Effector CD4-positive, alpha-beta T cell (primary cell): ENCODE measurements at regions not wholly inside any gene's neighbourhood (a gene's known extent, or its start where the extent isn't known, plus 50 kb on each side); places are given as distances from the start of the nearest gene placed in this dataset.
"Not testable (repeated sequence)": the region's sequence is repeated elsewhere in the genome, so short reads cannot be mapped to it uniquely, and the experiment has no call there.

Experiments used
- DNase-seq: peaks from one replicate; pipeline ENCODE4 v3.0.0-alpha.2; 2020

GRCh38 chr1:5730272-5731109, 261.7 kb downstream of the NPHP4 start:
- DNase-seq = no peak

GRCh38 chr1:5729636-5730145, 262.5 kb downstream of the NPHP4 start:
- no peak for DNase-seq

- DNase-seq = no peak
These were observed 263.4 kb downstream of the NPHP4 start for GRCh38 chr1:5728663-5729355.

- no peak for DNase-seq
These were observed 264.2 kb downstream of the NPHP4 start for GRCh38 chr1:5727871-5728643.

GRCh38 chr1:5727191-5727590, 265.0 kb downstream of the NPHP4 start:
- DNase-seq = no peak

GRCh38 chr1:5726586-5727184, 265.5 kb downstream of the NPHP4 start:
- DNase-seq = not testable (repeated sequence)

GRCh38 chr1:5725855-5726585, 266.2 kb downstream of the NPHP4 start:
- no peak for DNase-seq

GRCh38 chr1:5725406-5725805, 266.8 kb downstream of the NPHP4 start:
- no peak for DNase-seq

- DNase-seq = no peak
These were observed 267.4 kb downstream of the NPHP4 start for GRCh38 chr1:5724847-5725246.

GRCh38 chr1:5722635-5723164, 269.5 kb downstream of the NPHP4 start:
- DNase-seq = no peak

GRCh38 chr1:5721634-5722215, 270.5 kb downstream of the NPHP4 start:
- DNase-seq = no peak

GRCh38 chr1:5720936-5721335, 271.3 kb downstream of the NPHP4 start:
- no peak for DNase-seq

GRCh38 chr1:5720484-5720883, 271.7 kb downstream of the NPHP4 start:
- DNase-seq = no peak

- no peak for DNase-seq
These were observed 272.2 kb downstream of the NPHP4 start for GRCh38 chr1:5720045-5720444.

- DNase-seq = no peak
These were observed 273.2 kb downstream of the NPHP4 start for GRCh38 chr1:5718831-5719632.

GRCh38 chr1:5717031-5717682, 275.1 kb downstream of the NPHP4 start:
- no peak for DNase-seq

- no peak for DNase-seq
These were observed 276.1 kb downstream of the NPHP4 start for GRCh38 chr1:5716126-5716525.

- no peak for DNase-seq
These were observed 278.9 kb downstream of the NPHP4 start for GRCh38 chr1:5713101-5714010.
